Kidney capillary endothelial cell (primary cell): ENCODE measurements at regions not wholly inside any gene's neighbourhood (a gene's known extent, or its start where the extent isn't known, plus 50 kb on each side); places are given as distances from the start of the nearest gene placed in this dataset.
"Not testable (repeated sequence)": the region's sequence is repeated elsewhere in the genome, so short reads cannot be mapped to it uniquely, and the experiment has no call there.

Source experiments
- DNase-seq: peaks from one replicate; pipeline ENCODE4 v3.0.0-alpha.2; 2018; ENCODE audit warnings: low spot score

GRCh38 chr16:59090541-59090940 lies 356.4 kb upstream of the GOT2 start:
- DNase-seq: no peak

- DNase-seq: no peak
Observed at GRCh38 chr16:59088431-59088830, 354.3 kb upstream of the GOT2 start.

GRCh38 chr16:59087641-59088040 lies 353.5 kb upstream of the GOT2 start:
- no peak for DNase-seq

- DNase-seq: peak; percentile 51
Observed at GRCh38 chr16:59067205-59067604, 333.1 kb upstream of the GOT2 start.

GRCh38 chr16:59060207-59060606 lies 326.1 kb upstream of the GOT2 start:
- no peak for DNase-seq

- DNase-seq: no peak
Observed at GRCh38 chr16:59058250-59058649, 324.1 kb upstream of the GOT2 start.

- DNase-seq: no peak
Observed at GRCh38 chr16:59053911-59054310, 319.8 kb upstream of the GOT2 start.

- DNase-seq: no peak
Observed at GRCh38 chr16:59052231-59052630, 318.1 kb upstream of the GOT2 start.

GRCh38 chr16:59048876-59049275 lies 314.8 kb upstream of the GOT2 start:
- DNase-seq: no peak

- DNase-seq: no peak
Observed at GRCh38 chr16:59047114-59047513, 313.0 kb upstream of the GOT2 start.

- no peak for DNase-seq
Observed at GRCh38 chr16:59046335-59046734, 312.2 kb upstream of the GOT2 start.

- DNase-seq: peak; percentile 28
Observed at GRCh38 chr16:59045501-59045900, 311.4 kb upstream of the GOT2 start.

GRCh38 chr16:59044616-59045015 lies 310.5 kb upstream of the GOT2 start:
- no peak for DNase-seq

- DNase-seq: no peak
Observed at GRCh38 chr16:59042301-59042700, 308.2 kb upstream of the GOT2 start.

- no peak for DNase-seq
Observed at GRCh38 chr16:59039066-59039720, 305.1 kb upstream of the GOT2 start.

GRCh38 chr16:59030923-59031485 lies 296.9 kb upstream of the GOT2 start:
- no peak for DNase-seq

- no peak for DNase-seq
Observed at GRCh38 chr16:59021751-59022150, 287.6 kb upstream of the GOT2 start.

GRCh38 chr16:59013930-59014329 lies 279.8 kb upstream of the GOT2 start:
- DNase-seq: no peak

- no peak for DNase-seq
Observed at GRCh38 chr16:58999762-59000161, 265.6 kb upstream of the GOT2 start.

GRCh38 chr16:58992755-58993154 lies 258.6 kb upstream of the GOT2 start:
- DNase-seq: not testable (repeated sequence)

- not testable (repeated sequence) for DNase-seq
Observed at GRCh38 chr16:58983181-58983965, 249.3 kb upstream of the GOT2 start.

- no peak for DNase-seq
Observed at GRCh38 chr16:58970775-58971174, 236.7 kb upstream of the GOT2 start.

GRCh38 chr16:58963479-58963878 lies 229.4 kb upstream of the GOT2 start:
- DNase-seq: no peak
